Esophagus muscularis mucosa (tissue), 4 donors: ENCODE measurements at regions not wholly inside any gene's neighbourhood (a gene's known extent, or its start where the extent isn't known, plus 50 kb on each side); places are given as distances from the start of the nearest gene placed in this dataset.
"Not testable (repeated sequence)": the region's sequence is repeated elsewhere in the genome, so short reads cannot be mapped to it uniquely, and the experiment has no call there.

Source experiments
- DNase-seq: peaks from one replicate; pipeline ENCODE4 v3.0.0-alpha.2; 2017; ENCODE audit errors: extremely low spot score
- H3K27ac ChIP-seq, 4 donors: fragments of 200-600 bp; sonication (generic); replicated peaks in 1 of 4; 1 replicate in 3 of 4; 2 replicates in 1 of 4; pipeline ENCODE4 v1.5.1; 2016 to 2019; ENCODE audit warnings: mild to moderate bottlenecking in 1 of 4
- H3K27me3 ChIP-seq, 4 donors: fragments of 200-600 bp; sonication (generic); one replicate each; pipeline versions ENCODE4 v1.5.1 to v1.6.0; 2016 to 2019
- H3K36me3 ChIP-seq, 4 donors: fragments of 200-600 bp; sonication (generic); one replicate each; pipeline ENCODE4 v1.5.1; 2016 to 2019
- H3K4me1 ChIP-seq, 4 donors: fragments of 200-600 bp; sonication (generic); one replicate each; pipeline ENCODE4 v1.5.1; 2016 to 2019
- H3K4me3 ChIP-seq, 4 donors: fragments of 200-600 bp; sonication (generic); 1 replicate in 2 of 4; 2 replicates in 2 of 4; pipeline ENCODE4 v1.5.1; 2016 to 2019; ENCODE audit warnings: mild to moderate bottlenecking in 4 of 4, moderate library complexity in 1 of 4
- H3K9me3 ChIP-seq, 4 donors: fragments of 200-600 bp; sonication (generic); 1 replicate in 3 of 4; 2 replicates in 1 of 4; pipeline ENCODE4 v1.5.1; 2016 to 2019
- EP300 ChIP-seq: sonication (generic); formaldehyde crosslinking; IDR thresholded peaks from one replicate; pipeline ENCODE4 v1.6.1; 2017; ENCODE audit warnings: antibody characterized with exemption
- POLR2A ChIP-seq: fragments of 450-650 bp; IDR thresholded peaks from one replicate; pipeline ENCODE4 v1.6.1; 2017; ENCODE audit warnings: antibody characterized with exemption, moderate library complexity, mild to moderate bottlenecking, low read depth
- POLR2AphosphoS5 ChIP-seq, 2 donors: sonication (generic); formaldehyde crosslinking; IDR thresholded peaks; one replicate each; pipeline ENCODE4 v1.6.1; 2017; ENCODE audit warnings: antibody characterized with exemption in 2 of 2
- WGBS: methylation state at CpG from one replicate; pipeline ENCODE4 v1.1.5; 2018; 5-methylcytosine and 5-hydroxymethylcytosine counted together
- intact Hi-C: fragments of 100-400 bp; cut with DNase I; formaldehyde crosslinking; loops from one replicate; pipeline ENCODE4 v1.15.1; 2023
- TF ChIP-seq, protein P1 (sequence below), 3 experiments: fragments of 200-600 bp in 2 of 3; fragments of 450-650 bp in 1 of 3; sonication (generic) in 2 of 3; IDR thresholded peaks; one replicate each; pipeline ENCODE4 v1.5.1; 2017 to 2019; ENCODE audit warnings: antibody characterized with exemption in 3 of 3, mild to moderate bottlenecking in 2 of 3, moderate library complexity in 1 of 3

DNA sequence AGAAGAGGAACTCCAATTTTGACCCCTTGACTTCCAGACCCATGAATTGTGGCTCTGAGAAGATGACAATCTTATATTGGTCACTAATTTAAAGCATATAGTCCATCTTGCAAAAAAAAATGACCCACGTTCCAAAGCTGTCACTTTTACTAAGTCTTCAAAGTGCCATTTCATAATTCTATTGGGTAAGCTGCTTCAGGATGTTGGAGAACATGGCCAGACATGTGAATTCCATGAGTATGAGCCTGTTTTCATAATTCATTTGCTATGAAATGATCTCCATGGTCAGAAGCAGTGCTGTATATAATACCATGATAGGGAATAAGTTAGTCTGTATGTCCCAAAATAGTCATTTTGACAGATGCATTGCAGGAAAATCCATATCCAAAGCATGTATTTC is 1787.3 kb downstream of the SLITRK5 start:
- Histone ChIP-seq H3K4me3 (no peak overlapping the region), H3K27me3 (no peaks in the 10 kb centered on the region), H3K4me1 (no peaks in the 10 kb centered on the region), H3K36me3 (no peaks in the 10 kb centered on the region), H3K27ac (no peak overlapping the region), H3K9me3 (no peaks in the 10 kb centered on the region)
- DNase-seq = no peak
- WGBS = 89% methylated on average over 1 of the region's 1 CpG
- intact Hi-C loops = no loop called here
- TF ChIP-seq POLR2A = no peak
- TF ChIP-seq, protein P1, sequence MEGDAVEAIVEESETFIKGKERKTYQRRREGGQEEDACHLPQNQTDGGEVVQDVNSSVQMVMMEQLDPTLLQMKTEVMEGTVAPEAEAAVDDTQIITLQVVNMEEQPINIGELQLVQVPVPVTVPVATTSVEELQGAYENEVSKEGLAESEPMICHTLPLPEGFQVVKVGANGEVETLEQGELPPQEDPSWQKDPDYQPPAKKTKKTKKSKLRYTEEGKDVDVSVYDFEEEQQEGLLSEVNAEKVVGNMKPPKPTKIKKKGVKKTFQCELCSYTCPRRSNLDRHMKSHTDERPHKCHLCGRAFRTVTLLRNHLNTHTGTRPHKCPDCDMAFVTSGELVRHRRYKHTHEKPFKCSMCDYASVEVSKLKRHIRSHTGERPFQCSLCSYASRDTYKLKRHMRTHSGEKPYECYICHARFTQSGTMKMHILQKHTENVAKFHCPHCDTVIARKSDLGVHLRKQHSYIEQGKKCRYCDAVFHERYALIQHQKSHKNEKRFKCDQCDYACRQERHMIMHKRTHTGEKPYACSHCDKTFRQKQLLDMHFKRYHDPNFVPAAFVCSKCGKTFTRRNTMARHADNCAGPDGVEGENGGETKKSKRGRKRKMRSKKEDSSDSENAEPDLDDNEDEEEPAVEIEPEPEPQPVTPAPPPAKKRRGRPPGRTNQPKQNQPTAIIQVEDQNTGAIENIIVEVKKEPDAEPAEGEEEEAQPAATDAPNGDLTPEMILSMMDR (IDR thresholded peaks at IDR 0.05) = no peak
- no peak for TF ChIP-seq EP300
- TF ChIP-seq POLR2AphosphoS5 (IDR thresholded peaks at IDR 0.05) = no peak

DNA sequence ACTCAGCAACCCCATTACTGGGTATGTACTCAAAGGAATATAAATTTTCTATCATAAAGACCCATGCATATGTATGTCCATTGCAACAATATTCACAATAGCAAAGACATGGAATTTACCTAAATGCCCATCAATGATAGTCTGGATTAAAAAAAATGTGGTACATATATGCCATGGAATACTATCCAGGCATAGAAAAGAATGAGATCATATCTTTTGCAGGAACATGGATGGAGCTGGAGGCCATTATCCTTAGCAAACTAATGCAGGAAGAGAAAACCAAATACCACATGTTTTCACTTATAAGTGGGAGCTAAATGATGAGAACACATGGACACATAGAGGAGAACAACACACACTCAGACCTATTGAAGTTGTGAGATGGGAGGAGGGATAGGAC is 1789.7 kb downstream of the SLITRK5 start:
- intact Hi-C loops = not testable (repeated sequence)

DNA sequence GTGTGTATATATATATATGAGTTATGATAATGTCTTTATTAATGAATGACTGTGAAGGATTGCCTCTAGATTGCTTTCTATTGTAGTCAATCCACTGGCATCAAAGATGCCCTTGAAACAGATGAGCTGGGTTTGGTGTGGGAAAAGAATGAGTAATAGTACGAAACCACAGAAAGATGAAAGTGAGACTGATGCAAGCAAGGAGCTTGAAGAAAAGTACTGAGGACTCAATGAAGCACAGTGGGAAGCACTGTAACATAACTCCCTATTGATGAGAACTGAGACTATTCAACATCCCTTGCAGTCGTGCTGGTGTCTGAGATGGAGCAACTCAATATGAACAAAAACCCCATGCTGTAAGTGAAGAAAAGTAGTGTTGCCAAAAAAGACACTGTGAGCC is 1794.2 kb downstream of the SLITRK5 start:
- Histone ChIP-seq H3K4me1 (no peaks in the 10 kb centered on the region), H3K4me3 (no peak overlapping the region), H3K27me3 (no peaks in the 10 kb centered on the region), H3K27ac (no peak overlapping the region), H3K9me3 (no peaks in the 10 kb centered on the region), H3K36me3 (no peaks in the 10 kb centered on the region)
- DNase-seq = no peak
- intact Hi-C loops = no loop called here
- WGBS = 79% methylated on average over 2 of the region's 2 CpGs
- TF ChIP-seq, protein P1 (IDR thresholded peaks at IDR 0.05) = no peak
- TF ChIP-seq POLR2A (no peak), EP300 (no peak), POLR2AphosphoS5 (IDR thresholded peaks at IDR 0.05) (no peak)

More for the DNA sequence above, 1789.7 kb downstream of the SLITRK5 start:
- not testable (repeated sequence) for H3K9me3 ChIP-seq, H3K27ac ChIP-seq, H3K27me3 ChIP-seq, H3K4me1 ChIP-seq, DNase-seq, H3K4me3 ChIP-seq, H3K36me3 ChIP-seq

DNA sequence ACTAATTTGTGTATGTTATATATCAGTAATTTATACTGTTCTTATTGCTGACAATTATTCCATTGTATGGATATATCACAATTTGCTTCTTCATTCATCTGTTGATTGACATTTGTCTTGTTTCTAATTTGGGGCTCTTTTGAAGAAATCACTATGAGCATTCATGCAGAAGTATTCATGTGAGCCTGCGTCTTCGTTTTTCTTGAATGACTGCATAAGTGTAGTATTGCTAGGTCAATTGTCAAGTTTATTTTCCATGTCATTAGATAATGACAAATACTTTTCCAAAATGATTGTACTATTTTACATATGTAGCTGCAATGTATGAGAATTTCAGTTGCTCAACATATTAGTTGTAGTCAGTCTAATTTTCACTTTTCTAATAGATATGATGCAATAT is 1796.9 kb downstream of the SLITRK5 start:
- intact Hi-C loops = no loop called here
- no peak for DNase-seq
- no peak overlapping the region for H3K27ac ChIP-seq
- H3K36me3 ChIP-seq = no peaks in the 10 kb centered on the region
- WGBS = 84% methylated on average over 2 of the region's 2 CpGs
- no peak overlapping the region for H3K4me3 ChIP-seq
- H3K27me3 ChIP-seq = no peaks in the 10 kb centered on the region
- TF ChIP-seq, protein P1 (IDR thresholded peaks at IDR 0.05) = no peak
- TF ChIP-seq EP300 (no peak), POLR2A (no peak), POLR2AphosphoS5 (IDR thresholded peaks at IDR 0.05) (no peak)
- no peaks in the 10 kb centered on the region for H3K4me1 ChIP-seq
- no peaks in the 10 kb centered on the region for H3K9me3 ChIP-seq

DNA sequence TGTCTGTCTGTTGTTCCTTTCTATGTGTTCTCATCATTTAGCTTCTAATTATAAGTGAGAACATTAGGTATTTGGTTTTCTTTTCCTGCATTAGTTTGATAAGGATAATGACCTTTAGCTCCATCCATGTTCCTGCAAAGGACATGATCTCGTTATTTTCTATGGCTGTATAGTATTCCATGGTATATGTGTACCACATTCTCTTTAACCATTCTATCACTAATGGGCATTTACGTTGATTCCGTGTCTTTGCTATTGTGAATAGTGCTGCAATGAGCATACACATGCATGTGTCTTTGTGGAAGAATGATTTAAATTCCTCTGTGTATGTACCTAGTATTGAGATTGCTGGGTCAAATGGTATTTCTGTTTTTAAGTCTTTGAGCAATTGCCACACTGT is 1799.7 kb downstream of the SLITRK5 start:
- H3K4me1 ChIP-seq = no peaks in the 10 kb centered on the region
- H3K27ac ChIP-seq = no peak overlapping the region
- no peak for TF ChIP-seq POLR2AphosphoS5 (IDR thresholded peaks at IDR 0.05)
- no peak for TF ChIP-seq EP300
- TF ChIP-seq POLR2A = no peak
- TF ChIP-seq, protein P1 (IDR thresholded peaks at IDR 0.05) = no peak
- no peak for DNase-seq
- intact Hi-C loops = no loop called here
- no peaks in the 10 kb centered on the region for H3K36me3 ChIP-seq
- peaks cover 0 to 16% (median 4%) of the 10 kb centered on the region in 4 donors for H3K9me3 ChIP-seq
- WGBS = 89% methylated on average over 3 of the region's 3 CpGs
- no peaks in the 10 kb centered on the region for H3K27me3 ChIP-seq
- H3K4me3 ChIP-seq = no peak overlapping the region
